GM18505 (cell line): ENCODE measurements at regions not wholly inside any gene's neighbourhood (a gene's known extent, or its start where the extent isn't known, plus 50 kb on each side); places are given as distances from the start of the nearest gene placed in this dataset.

Source experiments
- ATAC-seq: cut with Tn5 transposase; IDR thresholded peaks from one replicate; pipeline ENCODE4 v1.9.1; 2021; ENCODE audit not compliant: unreplicated experiment
- POLR2A ChIP-seq: IDR thresholded peaks from 4 replicates; pipeline ENCODE4 v1.6.1; 2011; ENCODE audit warnings: borderline replicate concordance; ENCODE audit not compliant: insufficient read depth, insufficient read length; ENCODE audit errors: extremely low read depth

DNA sequence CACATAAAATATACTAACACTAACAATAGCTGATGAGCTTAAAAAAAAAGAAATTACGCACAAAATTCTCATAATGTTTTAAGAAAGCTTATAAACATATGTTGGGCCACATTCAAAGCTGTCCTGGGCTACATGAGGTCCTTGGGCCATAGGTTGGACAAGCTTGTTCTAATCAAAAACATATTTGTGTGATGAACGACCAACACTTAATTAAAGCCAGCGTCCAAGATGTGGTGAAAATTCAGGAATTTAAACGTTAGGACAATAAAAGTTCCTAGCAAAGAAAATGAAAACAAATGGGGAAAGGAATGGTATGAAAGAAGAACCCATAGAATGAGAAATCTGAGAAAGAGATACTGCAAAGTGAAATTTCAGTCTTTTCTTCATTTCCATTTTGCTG is 429.6 kb upstream of the DMAC1 start:
- TF ChIP-seq POLR2A: no peak
- no peak for ATAC-seq

DNA sequence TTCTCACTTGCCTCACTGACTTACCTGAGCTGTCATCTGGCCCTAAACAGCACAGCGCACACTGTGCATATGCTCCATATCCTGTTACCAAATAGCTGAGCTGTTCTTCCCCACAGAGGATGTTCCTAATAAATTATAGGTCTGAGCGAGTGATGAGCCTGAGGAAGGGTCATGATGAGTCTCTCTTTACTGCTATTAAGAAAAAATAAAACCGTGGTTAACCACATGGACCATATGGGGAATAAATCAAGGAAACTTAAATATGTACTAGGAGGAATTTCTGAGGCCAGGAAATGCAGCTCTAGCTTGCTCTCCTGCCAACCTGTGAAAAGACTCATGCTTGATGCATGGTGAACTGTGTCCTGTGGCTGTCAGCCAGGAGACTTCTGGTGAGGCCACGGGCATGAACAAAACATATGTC is 424.8 kb upstream of the DMAC1 start:
- no peak for TF ChIP-seq POLR2A
- ATAC-seq: no peak

DNA sequence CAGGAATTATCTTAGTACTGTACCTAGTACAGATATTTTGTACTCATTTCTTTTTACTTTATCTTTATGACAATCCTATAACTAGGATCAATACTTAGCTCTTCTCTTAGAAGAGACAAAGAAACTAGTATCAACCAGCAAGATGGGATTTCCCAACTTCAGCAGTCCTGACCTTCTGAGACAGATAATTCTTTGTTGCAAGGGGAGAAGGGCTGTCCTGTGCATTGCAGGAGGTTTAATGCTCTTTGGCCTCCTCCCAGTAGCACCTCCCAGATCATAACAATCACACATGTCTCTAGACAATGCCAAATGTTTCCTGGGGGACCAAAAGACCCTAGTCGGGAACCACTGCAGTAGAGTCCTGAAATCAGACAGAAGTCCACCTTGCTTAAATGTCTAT is 424.3 kb upstream of the DMAC1 start:
- no peak for ATAC-seq
- TF ChIP-seq POLR2A: no peak

DNA sequence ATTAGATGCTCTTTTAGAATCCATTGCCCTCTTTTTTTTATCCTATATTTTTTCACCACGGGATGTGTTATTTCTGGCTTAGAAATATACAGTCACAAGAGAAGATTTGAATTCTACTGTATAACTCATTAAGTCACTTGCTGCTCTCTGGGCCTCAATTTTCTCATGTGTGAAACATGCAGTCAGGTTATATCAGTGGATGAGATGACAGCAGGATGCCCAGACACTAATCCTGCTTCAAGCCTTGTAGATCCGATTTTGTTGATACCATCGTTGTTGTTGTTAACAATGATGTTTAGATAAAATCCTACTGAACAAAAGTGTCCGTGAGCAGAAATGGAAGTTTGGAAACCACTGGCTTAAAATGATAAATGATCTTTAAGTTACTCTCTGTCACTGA is 421.9 kb upstream of the DMAC1 start:
- no peak for TF ChIP-seq POLR2A
- no peak for ATAC-seq

DNA sequence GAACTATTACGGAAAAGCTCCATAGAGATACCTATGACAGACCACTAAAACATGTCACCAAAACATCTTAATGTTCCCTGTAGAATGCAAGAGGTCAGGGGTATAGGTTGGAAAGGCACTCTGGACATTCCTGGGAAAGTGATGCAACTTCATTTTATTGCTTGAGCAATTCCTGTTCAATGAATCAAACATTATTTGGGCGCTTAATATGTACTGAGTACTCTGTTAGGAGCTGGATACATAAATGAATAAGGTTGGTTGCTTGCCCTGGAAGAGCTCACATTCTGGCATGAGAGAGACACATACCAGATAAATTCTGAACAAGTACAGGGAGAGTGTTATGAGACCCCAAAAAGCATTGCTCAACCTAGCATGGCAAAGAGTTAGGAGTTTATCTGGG is 408.9 kb upstream of the DMAC1 start:
- no peak for TF ChIP-seq POLR2A
- ATAC-seq: no peak

DNA sequence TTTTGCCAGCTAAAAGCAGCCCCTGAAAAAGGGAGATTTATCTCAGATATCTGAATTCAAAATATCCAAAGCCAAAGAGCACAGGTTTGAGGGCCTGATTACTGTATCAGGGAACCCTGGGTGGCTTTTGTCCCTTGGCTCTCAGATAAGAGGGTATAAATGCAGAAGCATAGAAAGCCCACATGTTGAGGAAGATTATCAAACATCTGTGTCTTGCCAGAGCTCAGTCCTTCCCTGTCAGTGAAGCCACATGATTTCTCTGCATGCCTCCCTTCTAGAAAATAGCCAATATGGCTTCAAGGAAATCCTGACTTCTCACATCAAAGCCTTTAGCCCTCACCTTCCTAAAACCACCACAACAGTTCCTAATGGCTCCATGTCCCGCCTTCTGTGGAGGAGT is 408.0 kb upstream of the DMAC1 start:
- no peak for TF ChIP-seq POLR2A
- ATAC-seq: no peak

DNA sequence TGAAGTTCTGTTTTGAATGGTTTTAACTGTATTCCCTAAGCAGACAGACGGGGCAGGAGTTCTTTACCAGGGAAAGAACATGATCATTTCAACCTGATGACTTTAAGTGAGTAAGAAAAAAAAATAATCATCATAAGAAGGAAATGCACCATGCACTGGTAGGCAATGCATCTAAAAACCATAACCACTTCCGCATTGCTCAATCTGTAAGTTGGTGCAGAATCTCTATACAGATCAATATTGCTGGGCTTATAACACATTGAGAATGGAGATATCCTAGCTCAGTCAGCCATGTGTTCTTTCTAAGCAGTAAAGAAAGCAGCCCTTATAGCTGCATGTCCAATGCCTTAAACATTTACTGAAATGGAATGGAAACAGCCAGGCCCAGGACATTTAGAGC is 407.1 kb upstream of the DMAC1 start:
- ATAC-seq: no peak
- no peak for TF ChIP-seq POLR2A

DNA sequence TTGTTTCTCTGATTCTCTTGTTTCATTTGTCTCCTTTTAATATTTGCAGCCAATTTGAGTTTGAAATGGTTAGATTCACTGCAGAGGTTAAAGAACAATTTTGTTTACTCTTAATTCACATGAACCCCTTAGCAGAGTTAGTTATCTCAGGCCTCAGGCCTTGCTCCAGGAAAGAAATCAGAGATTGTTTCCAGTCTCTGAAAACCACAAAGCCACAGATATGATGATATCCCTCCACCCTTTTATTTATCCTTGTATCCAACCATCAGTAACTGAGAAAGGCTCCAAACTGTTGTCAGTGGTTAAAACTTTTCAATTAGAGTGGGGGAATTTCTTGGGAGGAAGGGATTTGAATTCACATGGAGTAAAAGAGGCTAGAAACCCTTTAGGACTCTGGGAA is 406.0 kb upstream of the DMAC1 start:
- ATAC-seq: no peak
- no peak for TF ChIP-seq POLR2A

DNA sequence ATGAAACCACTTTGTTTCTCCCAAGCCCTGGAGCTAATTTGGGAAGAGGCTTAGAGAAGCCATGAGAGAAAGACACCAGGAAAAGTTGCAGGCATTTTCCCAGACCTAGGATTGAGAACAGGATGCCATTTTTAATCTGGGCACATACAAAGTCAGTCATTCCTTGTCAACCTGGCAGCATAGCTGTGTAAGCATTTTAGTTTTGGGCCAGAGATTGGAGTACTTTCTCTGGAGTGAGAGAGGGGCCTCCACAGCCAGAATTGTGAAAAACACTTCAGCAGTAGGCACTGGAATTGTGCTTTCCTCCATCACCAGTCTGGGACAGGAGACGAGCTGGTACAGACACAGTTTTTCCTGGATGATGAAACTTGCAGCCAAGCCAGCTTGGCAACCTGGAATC is 390.3 kb upstream of the DMAC1 start:
- no peak for TF ChIP-seq POLR2A
- no peak for ATAC-seq

DNA sequence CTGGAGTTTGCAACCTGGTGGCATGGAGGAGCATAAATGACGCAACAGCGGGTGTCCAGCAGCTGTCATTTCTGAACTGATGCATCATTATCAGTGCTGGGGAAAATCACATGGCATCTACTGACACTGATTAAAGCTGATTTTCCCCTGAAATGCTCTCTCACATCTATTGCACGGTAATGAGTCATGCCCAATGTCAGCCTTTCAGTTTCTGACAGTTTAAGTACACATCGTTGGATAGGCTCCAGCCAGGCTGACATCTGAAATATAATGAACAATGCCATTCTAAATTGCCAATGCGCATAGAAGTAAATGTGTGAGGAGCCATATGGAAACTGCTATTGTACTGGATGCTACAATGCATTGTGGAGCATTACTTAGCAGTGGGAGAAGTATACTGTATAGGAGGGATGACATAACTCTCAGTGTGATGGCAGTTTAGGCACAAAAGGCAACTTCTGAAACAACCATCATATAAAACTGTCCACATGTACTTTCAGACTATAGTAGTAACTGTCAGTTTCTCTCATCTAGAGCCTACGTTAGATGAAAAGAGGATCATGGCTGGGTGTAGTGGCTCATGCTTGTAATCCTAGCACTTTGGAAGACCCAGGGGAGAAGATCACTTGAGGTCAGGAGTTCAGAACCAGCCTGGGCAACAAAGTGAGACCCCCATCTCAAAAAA is 389.3 kb upstream of the DMAC1 start:
- TF ChIP-seq POLR2A: no peak
- no peak for ATAC-seq

DNA sequence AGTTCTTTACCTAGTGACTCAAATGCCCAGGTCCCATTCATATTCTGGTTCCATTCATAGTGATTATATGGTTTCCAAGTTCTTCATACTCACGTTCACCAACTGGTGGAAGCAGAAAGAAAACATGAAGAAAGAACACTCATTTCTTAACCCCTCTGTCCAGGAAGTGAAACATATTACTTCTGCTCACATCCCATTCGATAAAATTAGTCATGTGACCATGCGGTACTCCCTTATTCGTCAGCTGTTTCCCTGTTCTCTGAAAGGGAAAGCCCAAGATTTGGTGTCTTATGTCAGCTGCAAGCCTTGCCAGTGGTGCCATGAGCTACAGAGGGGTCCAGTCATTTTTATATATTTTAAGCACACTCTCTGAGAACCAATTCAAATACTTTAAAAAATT is 387.0 kb upstream of the DMAC1 start:
- no peak for TF ChIP-seq POLR2A
- peak; percentile 66 for ATAC-seq

DNA sequence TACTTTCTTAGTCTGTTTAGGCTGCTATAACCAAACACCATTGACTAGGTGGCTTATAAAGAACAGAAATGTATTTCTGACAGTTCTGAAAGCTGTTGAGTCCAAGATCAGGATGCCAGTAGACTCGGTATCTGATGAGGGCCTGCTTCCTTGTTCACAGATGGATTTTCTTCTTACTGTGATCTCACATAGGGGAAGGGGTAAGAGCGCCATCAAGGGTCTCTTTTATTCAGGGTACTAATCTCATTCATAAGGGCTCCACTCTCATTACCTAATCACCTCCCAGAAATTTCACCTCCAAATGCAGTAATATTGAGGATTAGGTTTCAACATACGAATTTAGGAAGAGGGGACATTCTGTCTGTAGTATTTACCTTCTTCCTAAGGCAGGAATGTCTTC is 384.0 kb upstream of the DMAC1 start:
- ATAC-seq: no peak
- no peak for TF ChIP-seq POLR2A

DNA sequence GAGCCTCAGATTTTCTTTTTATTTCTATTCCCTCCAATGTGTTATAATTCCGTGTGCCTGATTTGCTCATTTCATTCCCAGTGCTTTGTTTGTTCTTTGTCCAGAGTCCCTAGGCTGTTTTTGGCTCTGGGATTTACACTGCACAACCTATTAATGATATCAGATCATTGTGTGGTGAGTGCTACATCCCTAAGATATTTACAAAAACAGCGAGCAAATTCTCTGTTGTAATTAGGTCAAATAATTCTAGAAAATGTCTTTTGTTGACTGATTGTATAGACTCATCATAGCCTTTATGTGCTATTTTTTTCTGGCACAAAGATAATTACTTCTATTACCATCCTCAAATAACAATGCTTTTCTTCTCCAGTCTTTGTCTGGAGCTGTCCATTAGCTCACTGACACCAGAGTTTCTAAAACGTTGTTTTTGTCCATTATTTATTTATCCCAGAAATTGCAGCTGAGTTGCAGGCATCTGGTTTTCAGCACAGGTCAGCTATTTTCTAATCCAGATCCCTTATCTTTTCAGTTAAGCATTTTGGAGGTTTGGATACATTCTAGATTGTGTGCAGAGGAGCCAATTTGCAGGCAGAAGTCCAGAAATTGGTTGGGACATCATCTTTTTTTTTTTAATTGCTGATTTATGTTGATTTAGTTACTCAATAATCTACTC is 379.9 kb upstream of the DMAC1 start:
- ATAC-seq: no peak
- no peak for TF ChIP-seq POLR2A

DNA sequence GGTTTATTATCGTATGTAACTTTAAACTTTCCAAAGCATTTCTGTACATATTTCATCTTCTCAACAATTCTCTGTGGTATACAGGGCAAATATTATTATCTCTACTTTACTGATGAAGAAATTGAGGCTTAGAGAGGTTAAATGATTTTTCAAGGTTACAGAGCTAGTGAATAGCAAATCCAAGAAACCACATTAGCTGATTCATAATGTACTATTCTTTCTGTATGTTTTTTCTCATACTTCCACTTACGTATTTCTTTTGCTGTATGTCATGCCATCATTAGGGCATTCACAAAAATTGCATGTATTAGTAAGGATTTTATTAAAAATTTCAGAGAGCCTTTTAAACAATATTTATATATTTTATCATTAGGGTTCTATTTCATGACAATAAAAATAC is 372.4 kb upstream of the DMAC1 start:
- TF ChIP-seq POLR2A: no peak
- ATAC-seq: no peak
